K562 (cell line): ENCODE measurements at regions not wholly inside any gene's neighbourhood (a gene's known extent, or its start where the extent isn't known, plus 50 kb on each side); places are given as distances from the start of the nearest gene placed in this dataset.

Experiments used
- BRD4 ChIP-seq: fragments of 200-600 bp; sonication (generic); IDR thresholded peaks from 2 replicates; pipeline ENCODE4 v1.6.1; 2017; ENCODE audit warnings: inconsistent platforms
- GATAD2A ChIP-seq: fragments of 450-650 bp; IDR thresholded peaks from 2 replicates; pipeline ENCODE4 v1.6.1; 2017
- KLF13 ChIP-seq: fragments of 450-650 bp; IDR thresholded peaks from 2 replicates; pipeline ENCODE4 v1.6.1; 2016; ENCODE audit warnings: missing genetic modification characterization, low read depth, mild to moderate bottlenecking, missing compliant biosample characterization, moderate library complexity, borderline replicate concordance
- LCOR ChIP-seq: sonication (generic); formaldehyde crosslinking; IDR thresholded peaks from 2 replicates; pipeline ENCODE4 v1.8.0; 2022; ENCODE audit warnings: mild to moderate bottlenecking, missing genetic modification reagents
- MAZ ChIP-seq, 2 experiments: fragments of 450-650 bp in 1 of 2; sonication (generic) in 1 of 2; formaldehyde crosslinking; IDR thresholded peaks in 1 of 2; conservative IDR thresholded peaks in 1 of 2; 2 replicates each; pipeline versions ENCODE4 v1.4.0 to v1.5.0; 2020; ENCODE audit warnings: mild to moderate bottlenecking in 1 of 2, missing genetic modification reagents in 1 of 2
- MEF2A ChIP-seq: IDR thresholded peaks from 2 replicates; pipeline ENCODE4 v1.6.1; 2011; ENCODE audit warnings: low read depth, mild to moderate bottlenecking, low read length, moderate library complexity; ENCODE audit not compliant: control insufficient read depth
- MEIS2 ChIP-seq: fragments of 450-650 bp; IDR thresholded peaks from 2 replicates; pipeline ENCODE4 v1.6.1; 2014; ENCODE audit warnings: mild to moderate bottlenecking; ENCODE audit not compliant: partially characterized antibody
- NBN ChIP-seq: fragments of 450-650 bp; IDR thresholded peaks from 2 replicates; pipeline ENCODE4 v1.6.1; 2016; ENCODE audit warnings: low read depth, mild to moderate bottlenecking
- NCOA2 ChIP-seq, 2 experiments: fragments of 450-650 bp; IDR thresholded peaks; 2 replicates each; pipeline ENCODE4 v1.6.1; 2018; ENCODE audit warnings: mild to moderate bottlenecking in 2 of 2, moderate library complexity in 1 of 2; ENCODE audit not compliant: partially characterized antibody in 2 of 2
- PHB2 ChIP-seq: fragments of 450-650 bp; IDR thresholded peaks from 2 replicates; pipeline ENCODE4 v1.6.1; 2017; ENCODE audit warnings: low read depth
- PURB ChIP-seq: sonication (generic); formaldehyde crosslinking; IDR thresholded peaks from 2 replicates; pipeline ENCODE4 v1.9.0; 2021; ENCODE audit warnings: low read depth, mild to moderate bottlenecking, missing genetic modification reagents
- RAD21 ChIP-seq, 2 experiments: fragments of 250-450 bp in 1 of 2; fragments of 450-650 bp in 1 of 2; sonication (Bioruptor Pico) in 1 of 2; formaldehyde crosslinking in 1 of 2; IDR thresholded peaks in 1 of 2; conservative IDR thresholded peaks in 1 of 2; 2 replicates each; pipeline versions ENCODE4 v1.4.0 to v1.8.0; 2020 to 2022; ENCODE audit warnings: mild to moderate bottlenecking in 2 of 2, moderate library complexity in 1 of 2
- SUPT5H ChIP-seq: fragments of 450-650 bp; IDR thresholded peaks from 2 replicates; pipeline ENCODE4 v1.6.1; 2016
- ZBTB17 ChIP-seq: fragments of 450-650 bp; formaldehyde crosslinking; IDR thresholded peaks from 2 replicates; pipeline ENCODE4 v1.4.0; 2020; ENCODE audit warnings: mild to moderate bottlenecking
- ZKSCAN3 ChIP-seq: fragments of 250-450 bp; sonication (Bioruptor Pico); IDR thresholded peaks from 2 replicates; pipeline ENCODE4 v1.4.0; 2020
- ZNF217 ChIP-seq: sonication (generic); formaldehyde crosslinking; IDR thresholded peaks from 2 replicates; pipeline ENCODE4 v1.8.0; 2022; ENCODE audit warnings: mild to moderate bottlenecking, missing genetic modification reagents
- ZNF431 ChIP-seq: sonication (generic); formaldehyde crosslinking; IDR thresholded peaks from 2 replicates; pipeline ENCODE4 v1.8.0; 2022; ENCODE audit warnings: mild to moderate bottlenecking, missing genetic modification reagents
- TF ChIP-seq, protein P1 (sequence below): IDR thresholded peaks from 2 replicates; pipeline ENCODE4 v1.6.1; 2011; ENCODE audit not compliant: insufficient read length; ENCODE audit errors: extremely low read depth
- TF ChIP-seq, protein P2 (sequence below): fragments of 450-650 bp; IDR thresholded peaks from 2 replicates; pipeline ENCODE4 v1.6.1; 2016
- TF ChIP-seq, protein P3 (sequence below), 3 experiments: fragments of 200-800 bp in 1 of 3; sonication (Bioruptor generic) in 1 of 3; sonication (generic) in 1 of 3; formaldehyde crosslinking in 1 of 3; IDR thresholded peaks; 2 replicates each; pipeline versions ENCODE4 v1.6.1 to v1.8.0; 2016 to 2022; ENCODE audit warnings: mild to moderate bottlenecking in 2 of 3, missing compliant biosample characterization in 2 of 3, missing genetic modification characterization in 2 of 3, missing genetic modification reagents in 1 of 3
- TF ChIP-seq, protein P4 (sequence below), 2 experiments: fragments of 450-650 bp in 1 of 2; sonication (generic) in 1 of 2; formaldehyde crosslinking in 1 of 2; IDR thresholded peaks in 1 of 2; conservative IDR thresholded peaks in 1 of 2; 2 replicates each; pipeline versions ENCODE4 v1.6.1 to v1.8.1; 2016 to 2023; ENCODE audit warnings: mild to moderate bottlenecking in 2 of 2, moderate library complexity in 2 of 2, inconsistent platforms in 1 of 2, missing genetic modification reagents in 1 of 2
- TF ChIP-seq, protein P5 (sequence below): fragments of 250-450 bp; sonication (Bioruptor Pico); IDR thresholded peaks from 2 replicates; pipeline ENCODE4 v1.6.1; 2021; ENCODE audit warnings: mild to moderate bottlenecking
- TF ChIP-seq, protein P6 (sequence below), 3 experiments: IDR thresholded peaks in 2 of 3; conservative IDR thresholded peaks in 1 of 3; 2 replicates each; pipeline ENCODE4 v1.5.1; 2011 to 2012; ENCODE audit warnings: low read length in 3 of 3, mild to moderate bottlenecking in 3 of 3, control low read depth in 2 of 3, improper control_type of control experiment in 1 of 3, inconsistent platforms in 1 of 3, low read depth in 1 of 3, mixed read lengths in 1 of 3, moderate library complexity in 1 of 3; ENCODE audit not compliant: insufficient read depth in 2 of 3

DNA sequence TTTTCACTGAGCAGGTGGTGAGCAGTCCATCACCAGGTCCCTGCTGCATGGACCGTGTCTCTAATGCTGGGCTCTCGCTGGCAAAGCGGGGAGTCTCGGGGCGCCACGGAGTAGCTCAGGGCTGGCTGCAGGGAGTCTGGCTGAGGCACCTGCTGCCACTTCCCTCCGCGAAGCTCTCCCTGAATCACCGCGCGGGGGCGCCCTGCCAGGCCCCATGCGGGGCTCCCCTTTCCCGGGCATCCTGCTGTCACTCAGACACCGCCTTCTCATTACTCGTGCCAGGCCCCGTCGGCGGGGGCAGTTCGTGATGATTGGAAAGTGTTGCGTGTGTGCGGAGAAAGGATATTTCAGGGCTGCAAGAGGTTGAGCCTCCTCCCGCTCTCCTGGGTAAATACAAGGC, 335.8 kb downstream of the IRX2 start (continued):
- TF ChIP-seq, protein P1, sequence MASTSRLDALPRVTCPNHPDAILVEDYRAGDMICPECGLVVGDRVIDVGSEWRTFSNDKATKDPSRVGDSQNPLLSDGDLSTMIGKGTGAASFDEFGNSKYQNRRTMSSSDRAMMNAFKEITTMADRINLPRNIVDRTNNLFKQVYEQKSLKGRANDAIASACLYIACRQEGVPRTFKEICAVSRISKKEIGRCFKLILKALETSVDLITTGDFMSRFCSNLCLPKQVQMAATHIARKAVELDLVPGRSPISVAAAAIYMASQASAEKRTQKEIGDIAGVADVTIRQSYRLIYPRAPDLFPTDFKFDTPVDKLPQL: no peak
- peak in 1 of 2 experiments; percentile 18; a peak in 1 of 4 replicates for TF ChIP-seq MAZ (CRISPR knock-in tag; conservative IDR thresholded peaks at IDR 0.05 in 1 of 2, IDR thresholded peaks at IDR 0.05 in 1 of 2)
- TF ChIP-seq, protein P2, sequence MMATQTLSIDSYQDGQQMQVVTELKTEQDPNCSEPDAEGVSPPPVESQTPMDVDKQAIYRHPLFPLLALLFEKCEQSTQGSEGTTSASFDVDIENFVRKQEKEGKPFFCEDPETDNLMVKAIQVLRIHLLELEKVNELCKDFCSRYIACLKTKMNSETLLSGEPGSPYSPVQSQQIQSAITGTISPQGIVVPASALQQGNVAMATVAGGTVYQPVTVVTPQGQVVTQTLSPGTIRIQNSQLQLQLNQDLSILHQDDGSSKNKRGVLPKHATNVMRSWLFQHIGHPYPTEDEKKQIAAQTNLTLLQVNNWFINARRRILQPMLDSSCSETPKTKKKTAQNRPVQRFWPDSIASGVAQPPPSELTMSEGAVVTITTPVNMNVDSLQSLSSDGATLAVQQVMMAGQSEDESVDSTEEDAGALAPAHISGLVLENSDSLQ: peak; percentile 70
- no peak for TF ChIP-seq MEIS2
- TF ChIP-seq, protein P3, sequence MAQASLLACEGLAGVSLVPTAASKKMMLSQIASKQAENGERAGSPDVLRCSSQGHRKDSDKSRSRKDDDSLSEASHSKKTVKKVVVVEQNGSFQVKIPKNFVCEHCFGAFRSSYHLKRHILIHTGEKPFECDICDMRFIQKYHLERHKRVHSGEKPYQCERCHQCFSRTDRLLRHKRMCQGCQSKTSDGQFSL (CRISPR knock-in tag; IDR thresholded peaks at IDR 0.05): no peak
- TF ChIP-seq, protein P3 (tag; IDR thresholded peaks at IDR 0.05): no peak
- no peak for TF ChIP-seq ZKSCAN3 (CRISPR knock-in tag)
- TF ChIP-seq MEF2A: no peak
- no peak for TF ChIP-seq ZNF431 (CRISPR knock-in tag)
- TF ChIP-seq SUPT5H: no peak
- no peak for TF ChIP-seq PURB
- TF ChIP-seq, protein P4, sequence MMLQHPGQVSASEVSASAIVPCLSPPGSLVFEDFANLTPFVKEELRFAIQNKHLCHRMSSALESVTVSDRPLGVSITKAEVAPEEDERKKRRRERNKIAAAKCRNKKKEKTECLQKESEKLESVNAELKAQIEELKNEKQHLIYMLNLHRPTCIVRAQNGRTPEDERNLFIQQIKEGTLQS (IDR thresholded peaks at IDR 0.05): no peak
- TF ChIP-seq, protein P4 (CRISPR knock-in tag; conservative IDR thresholded peaks at IDR 0.05): no peak
- TF ChIP-seq ZNF217 (CRISPR knock-in tag): no peak
- no peak for TF ChIP-seq NBN
- no peak for TF ChIP-seq PHB2
- no peak for TF ChIP-seq KLF13
- TF ChIP-seq LCOR: no peak
- no peak for TF ChIP-seq ZBTB17 (CRISPR knock-in tag)
- TF ChIP-seq, protein P5, sequence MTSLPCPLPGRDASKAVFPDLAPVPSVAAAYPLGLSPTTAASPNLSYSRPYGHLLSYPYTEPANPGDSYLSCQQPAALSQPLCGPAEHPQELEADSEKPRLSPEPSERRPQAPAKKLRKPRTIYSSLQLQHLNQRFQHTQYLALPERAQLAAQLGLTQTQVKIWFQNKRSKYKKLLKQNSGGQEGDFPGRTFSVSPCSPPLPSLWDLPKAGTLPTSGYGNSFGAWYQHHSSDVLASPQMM (CRISPR knock-in tag): no peak
- TF ChIP-seq, protein P6, sequence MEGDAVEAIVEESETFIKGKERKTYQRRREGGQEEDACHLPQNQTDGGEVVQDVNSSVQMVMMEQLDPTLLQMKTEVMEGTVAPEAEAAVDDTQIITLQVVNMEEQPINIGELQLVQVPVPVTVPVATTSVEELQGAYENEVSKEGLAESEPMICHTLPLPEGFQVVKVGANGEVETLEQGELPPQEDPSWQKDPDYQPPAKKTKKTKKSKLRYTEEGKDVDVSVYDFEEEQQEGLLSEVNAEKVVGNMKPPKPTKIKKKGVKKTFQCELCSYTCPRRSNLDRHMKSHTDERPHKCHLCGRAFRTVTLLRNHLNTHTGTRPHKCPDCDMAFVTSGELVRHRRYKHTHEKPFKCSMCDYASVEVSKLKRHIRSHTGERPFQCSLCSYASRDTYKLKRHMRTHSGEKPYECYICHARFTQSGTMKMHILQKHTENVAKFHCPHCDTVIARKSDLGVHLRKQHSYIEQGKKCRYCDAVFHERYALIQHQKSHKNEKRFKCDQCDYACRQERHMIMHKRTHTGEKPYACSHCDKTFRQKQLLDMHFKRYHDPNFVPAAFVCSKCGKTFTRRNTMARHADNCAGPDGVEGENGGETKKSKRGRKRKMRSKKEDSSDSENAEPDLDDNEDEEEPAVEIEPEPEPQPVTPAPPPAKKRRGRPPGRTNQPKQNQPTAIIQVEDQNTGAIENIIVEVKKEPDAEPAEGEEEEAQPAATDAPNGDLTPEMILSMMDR (IDR thresholded peaks at IDR 0.05 in 2 of 3, conservative IDR thresholded peaks at IDR 0.05 in 1 of 3; ENCODE audit: insufficient read depth in 2 of 3, low read depth in 1 of 3, low read length in 3 of 3): peak; percentile 50 to 71 (median 58); a peak in 5 of 6 replicates
- TF ChIP-seq RAD21 (CRISPR knock-in tag; conservative IDR thresholded peaks at IDR 0.05 in 1 of 2, IDR thresholded peaks at IDR 0.05 in 1 of 2): peak in 1 of 2 experiments; percentile 34; a peak in 2 of 4 replicates
- TF ChIP-seq GATAD2A: no peak
- TF ChIP-seq BRD4: no peak
- TF ChIP-seq NCOA2 (IDR thresholded peaks at IDR 0.05; ENCODE audit: partially characterized antibody in 2 of 2): no peak
